Peyer's patch (tissue), 4 donors: ENCODE measurements at regions not wholly inside any gene's neighbourhood (a gene's known extent, or its start where the extent isn't known, plus 50 kb on each side); places are given as distances from the start of the nearest gene placed in this dataset.

Experiments used
- DNase-seq, 3 donors: peaks; one replicate each; pipeline ENCODE4 v3.0.0-alpha.2; 2017 to 2019
- H3K27ac ChIP-seq, 4 donors: fragments of 200-600 bp; sonication (generic); one replicate each; pipeline ENCODE4 v1.5.1; 2016 to 2019
- H3K27me3 ChIP-seq, 2 donors: fragments of 200-600 bp; sonication (generic); one replicate each; pipeline ENCODE4 v1.5.1; 2019
- H3K36me3 ChIP-seq, 3 donors: fragments of 200-600 bp; sonication (generic); one replicate each; pipeline ENCODE4 v1.5.1; 2016 to 2019
- H3K4me1 ChIP-seq, 4 donors: fragments of 200-600 bp; sonication (generic); one replicate each; pipeline ENCODE4 v1.5.1; 2016 to 2019
- H3K4me3 ChIP-seq, 4 donors: fragments of 200-600 bp; sonication (generic); 1 replicate in 3 of 4; 2 replicates in 1 of 4; pipeline ENCODE4 v1.5.1; 2016 to 2019; ENCODE audit warnings: mild to moderate bottlenecking in 1 of 4
- H3K9me3 ChIP-seq, 4 donors: fragments of 200-600 bp; sonication (generic); one replicate each; pipeline ENCODE4 v1.5.1; 2016 to 2019; ENCODE audit warnings: mild to moderate bottlenecking in 1 of 4
- CTCF ChIP-seq, 6 experiments: fragments of 450-650 bp in 4 of 6; fragments of 200-600 bp in 2 of 6; sonication (generic) in 1 of 6; IDR thresholded peaks; one replicate each; pipeline ENCODE4 v1.5.1; 2017 to 2019; ENCODE audit warnings: antibody characterized with exemption in 6 of 6, mild to moderate bottlenecking in 3 of 6, moderate library complexity in 1 of 6
- POLR2A ChIP-seq, 2 donors: fragments of 450-650 bp; IDR thresholded peaks; one replicate each; pipeline ENCODE4 v1.5.1; 2017; ENCODE audit warnings: antibody characterized with exemption in 2 of 2, mild to moderate bottlenecking in 2 of 2, moderate library complexity in 2 of 2

- H3K27me3 ChIP-seq: no peaks in the 10 kb centered on the region
- no peaks in the 10 kb centered on the region for H3K4me1 ChIP-seq
- no peak for TF ChIP-seq CTCF (IDR thresholded peaks at IDR 0.05)
- TF ChIP-seq POLR2A (IDR thresholded peaks at IDR 0.05): no peak
- no peak overlapping the region for H3K4me3 ChIP-seq
- no peak for DNase-seq
- H3K36me3 ChIP-seq: no peaks in the 10 kb centered on the region
- no peaks in the 10 kb centered on the region for H3K9me3 ChIP-seq
- H3K27ac ChIP-seq: no peak overlapping the region
Observed at GRCh38 chr18:34444622-34445021, 219.9 kb upstream of the NOL4 start.

GRCh38 chr18:34448662-34449061 is 223.9 kb upstream of the NOL4 start:
- no peaks in the 10 kb centered on the region for H3K4me1 ChIP-seq
- no peaks in the 10 kb centered on the region for H3K36me3 ChIP-seq
- H3K9me3 ChIP-seq: no peaks in the 10 kb centered on the region
- H3K27me3 ChIP-seq: no peaks in the 10 kb centered on the region
- no peak overlapping the region for H3K27ac ChIP-seq
- TF ChIP-seq CTCF (IDR thresholded peaks at IDR 0.05) (no peak), POLR2A (IDR thresholded peaks at IDR 0.05) (no peak)
- H3K4me3 ChIP-seq: no peak overlapping the region
- DNase-seq: no peak

GRCh38 chr18:34457761-34458160 is 233.0 kb upstream of the NOL4 start:
- Histone ChIP-seq H3K4me3 (no peak overlapping the region), H3K27ac (no peak overlapping the region), H3K36me3 (no peaks in the 10 kb centered on the region), H3K27me3 (no peaks in the 10 kb centered on the region), H3K9me3 (no peaks in the 10 kb centered on the region), H3K4me1 (no peaks in the 10 kb centered on the region)
- no peak for TF ChIP-seq POLR2A (IDR thresholded peaks at IDR 0.05)
- TF ChIP-seq CTCF (IDR thresholded peaks at IDR 0.05): no peak
- no peak for DNase-seq

- DNase-seq: no peak
- no peaks in the 10 kb centered on the region for H3K4me1 ChIP-seq
- TF ChIP-seq CTCF (IDR thresholded peaks at IDR 0.05): no peak
- TF ChIP-seq POLR2A (IDR thresholded peaks at IDR 0.05): no peak
Observed at GRCh38 chr18:34458410-34458977, 233.8 kb upstream of the NOL4 start.

GRCh38 chr18:34461266-34461665 is 236.6 kb upstream of the NOL4 start:
- H3K27me3 ChIP-seq: no peaks in the 10 kb centered on the region
- TF ChIP-seq POLR2A (IDR thresholded peaks at IDR 0.05) (no peak), CTCF (IDR thresholded peaks at IDR 0.05) (no peak)
- no peak overlapping the region for H3K4me3 ChIP-seq
- H3K36me3 ChIP-seq: no peaks in the 10 kb centered on the region
- no peaks in the 10 kb centered on the region for H3K4me1 ChIP-seq
- no peak for DNase-seq
- no peaks in the 10 kb centered on the region for H3K9me3 ChIP-seq
- H3K27ac ChIP-seq: no peak overlapping the region

More at GRCh38 chr18:34458410-34458977, 233.8 kb upstream of the NOL4 start:
- Histone ChIP-seq H3K27ac (no peak overlapping the region), H3K36me3 (no peaks in the 10 kb centered on the region), H3K9me3 (no peaks in the 10 kb centered on the region), H3K27me3 (no peaks in the 10 kb centered on the region), H3K4me3 (no peak overlapping the region)

- Histone ChIP-seq H3K4me3 (no peak overlapping the region), H3K9me3 (no peaks in the 10 kb centered on the region), H3K27me3 (no peaks in the 10 kb centered on the region), H3K27ac (no peak overlapping the region), H3K4me1 (no peaks in the 10 kb centered on the region), H3K36me3 (no peaks in the 10 kb centered on the region)
- DNase-seq: no peak
- TF ChIP-seq POLR2A (IDR thresholded peaks at IDR 0.05) (no peak), CTCF (IDR thresholded peaks at IDR 0.05) (no peak)
Observed at GRCh38 chr18:34467058-34467457, 242.3 kb upstream of the NOL4 start.
